Stimulated activated CD4-positive, alpha-beta T cell treated with anti-CD3 and anti-CD28 coated beads, TNF-alpha, amount 100 ng/mL, for 1 hour (primary cell): ENCODE measurements at regions not wholly inside any gene's neighbourhood (a gene's known extent, or its start where the extent isn't known, plus 50 kb on each side); places are given as distances from the start of the nearest gene placed in this dataset.
"Not testable (repeated sequence)": the region's sequence is repeated elsewhere in the genome, so short reads cannot be mapped to it uniquely, and the experiment has no call there.

Source experiments
- DNase-seq, 3 donors: peaks; one replicate each; pipeline ENCODE4 v3.0.0-alpha.2; 2020; ENCODE audit warnings: low read depth in 3 of 3, low spot score in 1 of 3

DNA sequence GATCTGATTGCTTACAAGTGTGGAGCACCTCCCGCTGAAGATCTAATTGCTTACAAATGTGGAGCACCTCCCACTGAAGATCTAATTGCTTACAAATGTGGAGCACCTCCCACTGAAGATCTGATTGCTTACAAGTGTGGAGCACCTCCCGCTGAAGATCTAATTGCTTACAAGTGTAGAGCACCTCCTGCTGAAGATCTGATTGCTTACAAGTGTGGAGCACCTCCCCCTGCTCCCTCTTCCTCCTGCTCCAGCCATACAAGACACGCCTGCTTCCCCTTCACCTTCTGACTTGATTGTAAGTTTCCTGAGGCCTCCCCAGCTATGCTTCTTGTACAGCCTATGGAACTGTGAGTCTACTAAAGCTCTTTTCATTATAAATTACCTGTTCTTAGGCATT, 1014.9 kb downstream of the SOCS6 start:
- DNase-seq: not testable (repeated sequence)

DNA sequence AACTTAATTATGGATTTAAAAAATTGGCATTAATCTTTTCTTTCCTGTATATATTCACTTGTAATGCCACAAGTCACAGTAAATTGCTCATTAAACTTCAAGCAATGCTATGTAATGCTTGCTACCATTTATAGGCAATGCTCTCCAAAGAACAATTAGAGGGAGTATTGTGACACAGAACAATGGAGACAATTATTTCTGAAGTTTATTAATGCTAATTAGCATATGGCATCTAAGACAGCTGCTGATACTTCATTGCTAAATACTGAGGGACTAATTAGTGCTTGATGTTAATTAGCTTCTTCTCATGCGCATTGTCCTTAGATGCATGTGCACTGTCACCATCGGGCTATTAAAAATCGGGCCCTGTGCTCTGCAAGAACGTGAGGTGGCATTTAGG, 1012.8 kb downstream of the SOCS6 start:
- DNase-seq: no peak

DNA sequence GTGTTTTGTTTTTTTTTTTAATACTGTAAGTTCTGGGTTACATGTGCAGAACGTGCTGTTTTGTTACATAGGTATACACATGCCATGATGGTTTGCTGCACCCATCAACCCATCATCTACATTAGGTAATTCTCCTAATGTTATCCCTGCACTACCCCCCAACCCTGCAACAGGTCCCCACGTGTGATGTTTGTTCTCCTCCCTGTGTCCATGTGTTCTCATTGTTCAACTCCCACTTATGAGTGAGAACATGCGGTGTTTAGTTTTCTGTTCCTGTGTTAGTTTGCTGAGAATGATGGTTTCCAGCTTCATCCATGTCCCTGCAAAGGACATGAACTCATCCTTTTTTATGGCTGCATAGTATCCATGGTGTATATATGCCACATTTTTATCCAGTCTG, 1005.4 kb downstream of the SOCS6 start:
- not testable (repeated sequence) for DNase-seq

DNA sequence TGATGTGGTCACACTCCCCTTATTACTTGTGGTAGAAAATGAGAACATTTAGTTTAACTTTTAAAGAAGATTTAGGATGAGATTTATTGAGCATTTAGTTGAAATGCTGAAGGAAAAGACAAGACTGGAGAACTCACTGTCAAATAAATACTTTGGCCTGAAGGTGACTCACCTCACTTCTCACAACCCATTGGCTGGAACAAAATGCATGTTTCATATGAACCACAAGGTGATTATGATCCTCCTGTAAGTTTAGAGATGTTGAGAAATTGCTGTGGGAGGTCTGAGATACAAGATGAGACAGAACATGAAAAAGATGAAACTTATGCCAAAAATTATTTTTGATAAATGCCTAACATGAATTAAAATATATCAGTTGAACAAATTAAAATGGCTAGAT, 1004.5 kb downstream of the SOCS6 start:
- DNase-seq: no peak

GRCh38 chr18:71287268-71287667, 998.4 kb downstream of the SOCS6 start:
- no peak for DNase-seq

DNA sequence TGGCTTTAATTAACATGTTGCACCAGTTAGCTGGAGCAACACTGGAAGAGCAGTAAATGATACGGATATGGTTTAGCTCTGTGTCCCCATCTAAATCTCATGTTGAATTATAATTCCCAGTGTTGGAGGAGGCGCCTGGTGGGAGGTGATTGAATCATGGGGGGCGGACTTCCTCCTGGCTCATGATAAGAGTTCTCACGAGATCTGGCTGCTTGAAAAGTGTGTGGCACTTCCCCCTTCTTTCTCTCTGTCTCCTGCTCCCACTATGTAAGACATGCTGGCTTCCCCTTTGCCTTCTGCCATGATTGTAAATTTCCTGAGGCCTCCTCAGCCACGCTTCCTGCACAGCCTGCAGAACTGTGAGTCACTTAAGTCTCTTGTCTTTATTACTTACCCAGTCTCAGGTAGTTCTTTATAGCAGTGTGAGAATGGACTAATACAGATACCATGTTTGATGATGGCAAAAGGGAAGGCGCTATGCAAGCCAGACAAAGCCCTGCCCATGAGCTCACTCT, 963.6 kb downstream of the SOCS6 start:
- DNase-seq: no peak

- no peak for DNase-seq
Measured at GRCh38 chr18:71250191-71250590, 961.3 kb downstream of the SOCS6 start.

DNA sequence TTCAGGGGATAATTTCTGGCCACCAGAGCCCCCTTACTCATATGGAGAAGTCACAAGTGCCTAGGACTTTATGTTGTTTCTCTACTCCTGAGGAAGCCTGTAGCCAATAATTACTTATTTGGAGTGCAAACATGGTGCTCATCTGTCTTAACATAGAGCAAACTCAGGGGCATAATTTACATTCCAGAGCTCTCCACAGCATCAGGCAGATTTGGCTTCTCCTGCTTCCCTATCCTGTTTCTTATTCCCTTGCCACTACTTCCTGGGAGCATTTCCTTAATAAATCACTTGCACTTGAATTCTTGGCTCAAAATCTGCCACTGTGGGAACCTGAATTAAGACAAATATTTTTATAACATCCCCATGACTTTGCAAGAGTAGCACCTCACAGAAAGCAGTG, 960.9 kb downstream of the SOCS6 start:
- no peak for DNase-seq

DNA sequence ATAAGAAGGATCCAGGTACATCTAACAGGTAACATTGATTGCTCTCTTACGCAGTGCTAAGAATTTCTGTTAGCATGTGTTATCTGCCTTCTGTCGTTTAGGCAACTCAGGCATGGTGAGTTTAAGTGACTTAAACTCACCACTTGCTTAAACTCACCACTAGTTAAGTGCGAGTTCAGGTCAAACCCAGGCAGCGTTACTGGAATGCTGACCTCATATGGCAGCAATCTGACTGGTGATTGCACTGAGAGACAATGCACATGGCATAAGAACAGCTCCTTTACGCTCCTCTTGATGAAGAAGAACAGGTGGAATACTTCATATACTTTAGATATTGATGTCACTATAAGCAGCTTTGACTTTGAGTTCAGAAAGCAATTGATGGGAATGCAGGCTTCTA, 954.1 kb downstream of the SOCS6 start:
- no peak for DNase-seq

GRCh38 chr18:71238974-71239624, 950.3 kb downstream of the SOCS6 start:
- no peak for DNase-seq

GRCh38 chr18:71237641-71238040, 948.8 kb downstream of the SOCS6 start:
- no peak for DNase-seq

GRCh38 chr18:71233177-71233576, 944.3 kb downstream of the SOCS6 start:
- DNase-seq: no peak

DNA sequence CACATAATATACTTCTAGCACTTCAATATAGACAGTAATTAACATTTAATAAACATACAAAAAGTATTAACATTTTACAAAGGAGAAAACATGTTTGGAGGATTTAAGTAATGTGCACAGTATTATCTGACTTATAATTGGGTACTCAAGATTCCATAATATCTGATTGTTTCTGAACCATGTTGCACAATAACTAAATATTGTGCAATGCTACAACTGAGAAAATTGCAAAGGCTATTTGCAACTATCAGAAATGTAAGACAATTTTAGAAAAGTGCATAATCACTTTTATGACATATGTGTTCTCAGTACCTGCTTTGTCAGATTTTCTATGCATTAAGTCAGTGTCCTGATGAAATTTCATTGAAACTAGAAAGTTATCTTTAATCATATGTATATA, 934.6 kb downstream of the SOCS6 start:
- no peak for DNase-seq

- no peak for DNase-seq
Measured at GRCh38 chr18:71221405-71221804, 932.6 kb downstream of the SOCS6 start.

- DNase-seq: not testable (repeated sequence)
Measured at GRCh38 chr18:71212739-71213138, 923.9 kb downstream of the SOCS6 start.

DNA sequence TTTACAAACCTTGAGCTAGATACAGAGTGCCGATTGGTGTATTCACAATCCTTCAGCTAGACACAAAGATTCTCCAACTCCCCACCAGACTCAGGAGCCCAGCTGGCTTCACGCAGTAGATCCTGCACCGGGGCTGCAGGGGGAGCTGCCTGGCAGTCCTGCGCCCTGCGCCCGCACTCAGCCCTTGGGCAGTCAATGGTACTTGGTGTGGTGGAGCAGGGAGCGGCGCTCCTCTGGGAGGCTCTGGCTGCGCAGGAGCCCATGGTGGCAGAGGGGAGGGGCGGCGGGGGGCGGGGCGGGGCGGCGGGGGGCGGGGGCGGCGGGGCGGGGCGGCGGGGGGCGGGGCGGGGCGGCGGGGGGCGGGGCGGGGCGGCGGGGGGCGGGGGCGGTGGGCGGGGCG, 923.4 kb downstream of the SOCS6 start:
- no peak for DNase-seq

DNA sequence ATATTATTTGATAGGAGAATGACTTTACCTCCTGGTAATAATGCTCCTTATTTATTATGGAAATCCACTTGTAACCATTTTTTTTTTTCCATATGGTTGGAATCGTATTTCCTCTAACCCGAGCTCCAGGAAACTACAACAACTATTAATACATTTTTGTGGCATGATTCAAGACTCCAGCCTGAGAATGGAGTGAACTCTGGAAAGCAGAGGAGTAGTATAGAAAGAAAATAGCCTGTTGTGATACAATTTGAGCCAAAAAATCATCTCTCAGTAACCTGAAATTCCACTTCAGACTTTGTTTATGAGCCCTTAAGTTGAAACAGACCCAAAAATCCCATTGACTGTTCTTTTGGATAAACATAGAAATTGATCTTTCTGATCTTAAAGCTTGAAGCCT, 921.1 kb downstream of the SOCS6 start:
- no peak for DNase-seq

- no peak for DNase-seq
Measured at GRCh38 chr18:71194438-71194837, 905.6 kb downstream of the SOCS6 start.

- DNase-seq: no peak
Measured at GRCh38 chr18:71189581-71189980, 900.7 kb downstream of the SOCS6 start.

DNA sequence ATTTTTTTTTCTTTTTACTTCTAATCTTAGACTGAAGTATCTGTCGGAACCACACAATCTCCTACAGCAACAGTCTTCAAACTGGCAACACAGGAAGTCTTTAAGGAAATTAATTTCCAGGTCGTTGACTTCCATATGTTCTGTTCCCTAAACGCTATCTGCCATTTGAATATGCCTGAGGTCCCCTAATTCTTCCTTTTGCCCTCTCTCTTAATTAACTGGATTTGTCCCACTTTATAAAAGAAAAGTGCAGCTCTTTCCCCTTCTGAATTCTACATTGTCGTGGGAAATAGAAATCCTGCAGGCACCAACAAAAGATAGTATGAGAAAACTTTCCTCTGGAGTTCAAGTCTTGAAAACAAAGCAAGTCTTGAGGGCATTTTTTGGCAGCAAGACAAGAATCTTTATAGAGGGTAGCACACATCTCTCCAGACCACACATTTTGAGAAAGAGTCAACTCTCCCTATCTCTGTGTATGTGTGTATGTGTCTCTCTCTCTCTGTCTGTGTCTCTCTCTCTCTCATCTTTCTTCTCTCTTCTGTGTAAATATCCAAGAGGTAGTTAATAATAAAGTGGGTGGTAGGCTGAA, 879.8 kb downstream of the SOCS6 start:
- no peak for DNase-seq

DNA sequence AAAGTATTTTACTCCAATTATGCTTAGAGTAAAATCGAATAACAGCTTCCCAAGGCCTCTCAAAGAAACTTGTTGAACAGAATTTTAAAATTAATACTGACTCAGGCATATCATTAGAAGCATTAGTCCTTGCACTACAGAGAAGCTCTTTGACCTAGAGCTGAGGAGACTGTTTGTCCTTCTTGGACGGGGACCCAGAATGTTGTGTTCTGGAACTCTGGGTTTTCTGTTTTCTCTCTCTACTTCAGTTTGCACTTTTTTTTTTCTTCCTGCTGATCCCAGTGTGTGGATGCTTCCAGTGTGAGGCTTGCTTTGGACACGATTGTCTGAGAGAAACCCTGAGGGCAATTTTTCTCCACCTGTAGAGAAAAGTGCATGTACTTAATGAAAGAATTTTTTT, 847.6 kb downstream of the SOCS6 start:
- DNase-seq: no peak

DNA sequence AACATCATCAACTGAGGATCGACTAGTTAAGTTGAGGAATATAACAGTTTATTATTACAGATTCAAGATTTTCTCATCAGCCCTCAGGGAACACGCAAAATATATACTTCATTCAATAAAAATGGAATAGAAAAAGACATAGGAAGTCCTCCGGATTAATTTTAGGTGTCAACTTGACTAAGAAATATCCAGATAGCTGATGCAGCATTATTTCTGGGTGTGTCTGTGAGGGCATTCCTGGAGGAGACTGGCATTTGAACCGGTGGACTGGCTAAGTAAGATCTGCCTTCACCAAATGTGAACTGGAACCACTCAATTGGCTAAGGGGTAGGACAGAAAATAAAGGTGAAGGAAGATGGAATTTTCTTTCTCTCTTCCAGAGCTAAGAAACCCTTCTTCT, 845.3 kb downstream of the SOCS6 start:
- DNase-seq: no peak

DNA sequence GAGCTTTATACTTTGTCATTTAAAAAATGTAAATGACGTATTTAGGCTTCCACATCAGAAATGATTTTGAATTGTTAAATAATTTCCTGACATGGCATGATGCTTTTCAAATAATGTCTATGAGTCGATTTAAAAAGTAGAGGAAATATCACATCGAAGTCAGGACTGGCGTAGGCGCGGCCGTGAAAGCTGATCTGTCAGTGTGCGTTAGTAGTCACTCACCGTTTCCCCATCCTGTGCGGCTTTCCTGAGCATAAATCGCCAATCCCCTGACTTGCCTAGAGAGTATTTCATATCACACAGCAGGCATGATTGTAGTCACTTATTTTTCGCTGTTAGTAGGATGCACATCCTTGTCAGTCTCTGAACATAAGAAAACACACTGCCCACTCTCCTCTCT, 843.1 kb downstream of the SOCS6 start:
- no peak for DNase-seq
